Esophagus muscularis mucosa (tissue), 4 donors: ENCODE measurements at regions not wholly inside any gene's neighbourhood (a gene's known extent, or its start where the extent isn't known, plus 50 kb on each side); places are given as distances from the start of the nearest gene placed in this dataset.

ENCODE experiments used
- CTCF ChIP-seq, 3 experiments: fragments of 200-600 bp in 2 of 3; fragments of 450-650 bp in 1 of 3; sonication (generic) in 2 of 3; IDR thresholded peaks; one replicate each; pipeline ENCODE4 v1.5.1; 2017 to 2019; ENCODE audit warnings: antibody characterized with exemption in 3 of 3, mild to moderate bottlenecking in 2 of 3, moderate library complexity in 1 of 3
- EP300 ChIP-seq: sonication (generic); formaldehyde crosslinking; IDR thresholded peaks from one replicate; pipeline ENCODE4 v1.6.1; 2017; ENCODE audit warnings: antibody characterized with exemption
- POLR2A ChIP-seq: fragments of 450-650 bp; IDR thresholded peaks from one replicate; pipeline ENCODE4 v1.6.1; 2017; ENCODE audit warnings: antibody characterized with exemption, moderate library complexity, mild to moderate bottlenecking, low read depth

DNA sequence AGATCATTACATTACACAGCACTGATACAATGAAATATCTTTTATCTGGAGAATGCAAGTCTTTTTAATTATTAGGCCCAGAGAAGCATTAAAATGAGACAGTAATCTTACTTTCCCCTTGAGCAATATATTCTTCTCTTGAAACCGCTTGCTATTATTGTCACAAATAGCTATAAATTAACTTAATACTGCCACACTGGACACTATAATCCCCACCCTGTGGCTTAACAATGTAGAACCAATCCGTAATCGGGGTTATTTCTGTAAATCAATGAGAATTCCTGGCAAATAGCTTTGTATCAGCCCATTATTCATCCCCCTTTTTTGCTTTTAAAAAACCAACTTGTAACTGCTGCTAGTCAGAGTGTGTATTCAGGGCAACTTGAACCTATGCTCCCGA, 366.2 kb upstream of the VWC2 start:
- TF ChIP-seq POLR2A (no peak), CTCF (IDR thresholded peaks at IDR 0.05) (no peak), EP300 (no peak)
